Fibroblast of lung (primary cell): ENCODE measurements at regions not wholly inside any gene's neighbourhood (a gene's known extent, or its start where the extent isn't known, plus 50 kb on each side); places are given as distances from the start of the nearest gene placed in this dataset.

ENCODE experiments used
- DNase-seq, 2 donors: peaks; one replicate each; pipeline versions ENCODE4 v3.0.0 to v3.0.0-alpha.2; 2010; ENCODE audit warnings: low read depth in 2 of 2
- H2AFZ ChIP-seq: 2 replicates; pipeline ENCODE4 v1.5.1; 2012; ENCODE audit warnings: low read length, control low read depth, inconsistent platforms
- H3K27ac ChIP-seq: 2 replicates; pipeline ENCODE4 v1.5.1; 2011; ENCODE audit warnings: low read length, control low read depth; ENCODE audit not compliant: insufficient read depth
- H3K27me3 ChIP-seq: 2 replicates; pipeline ENCODE4 v1.5.1; 2011; ENCODE audit warnings: mild to moderate bottlenecking, low read length; ENCODE audit not compliant: control insufficient read depth, insufficient read depth
- H3K36me3 ChIP-seq: 2 replicates; pipeline ENCODE4 v1.5.1; 2011; ENCODE audit warnings: low read length; ENCODE audit not compliant: control insufficient read depth, insufficient read depth
- H3K4me1 ChIP-seq: 2 replicates; pipeline ENCODE4 v1.5.1; 2011; ENCODE audit warnings: low read length; ENCODE audit not compliant: control insufficient read depth, insufficient read depth; ENCODE audit errors: extremely low read depth
- H3K4me2 ChIP-seq: 2 replicates; pipeline ENCODE4 v1.5.1; 2011; ENCODE audit warnings: low read length, control low read depth; ENCODE audit not compliant: insufficient read depth; ENCODE audit errors: extremely low read depth
- H3K4me3 ChIP-seq, 4 experiments: fragments of 200-600 bp in 1 of 4; sonication (generic) in 1 of 4; replicated peaks in 1 of 4; 2 replicates each; pipeline ENCODE4 v1.5.1; 2011 to 2016; ENCODE audit warnings: low read length in 4 of 4, low read depth in 3 of 4, mild to moderate bottlenecking in 3 of 4, control low read depth in 2 of 4, inconsistent platforms in 1 of 4, mixed read lengths in 1 of 4; ENCODE audit not compliant: insufficient read depth in 1 of 4; ENCODE audit errors: control extremely low read depth in 1 of 4
- H3K79me2 ChIP-seq: 2 replicates; pipeline ENCODE4 v1.5.1; 2012; ENCODE audit warnings: mild to moderate bottlenecking, low read length, inconsistent platforms; ENCODE audit not compliant: control insufficient read depth, insufficient read depth
- H3K9ac ChIP-seq: 2 replicates; pipeline ENCODE4 v1.5.1; 2011; ENCODE audit warnings: mild to moderate bottlenecking, low read length, control low read depth; ENCODE audit not compliant: insufficient read depth
- H3K9me3 ChIP-seq: 2 replicates; pipeline ENCODE4 v1.5.1; 2012; ENCODE audit warnings: low read depth, low read length; ENCODE audit not compliant: control insufficient read depth, insufficient read depth
- H4K20me1 ChIP-seq: 2 replicates; pipeline ENCODE4 v1.5.1; 2011; ENCODE audit warnings: low read length; ENCODE audit not compliant: control insufficient read depth, insufficient read depth; ENCODE audit errors: extremely low read depth
- EZH2 ChIP-seq: IDR thresholded peaks from 2 replicates; pipeline ENCODE4 v1.5.1; 2012; ENCODE audit warnings: low read length, control low read depth, mild to moderate bottlenecking; ENCODE audit errors: missing control alignments
- TF ChIP-seq, protein P1 (sequence below), 2 donors: IDR thresholded peaks in 1 of 2; conservative IDR thresholded peaks in 1 of 2; 1 replicate in 1 of 2; 2 replicates in 1 of 2; pipeline ENCODE4 v1.5.1; 2011 to 2012; ENCODE audit warnings: low read length in 2 of 2, control low read depth in 1 of 2, inconsistent platforms in 1 of 2, low read depth in 1 of 2, mild to moderate bottlenecking in 1 of 2

DNA sequence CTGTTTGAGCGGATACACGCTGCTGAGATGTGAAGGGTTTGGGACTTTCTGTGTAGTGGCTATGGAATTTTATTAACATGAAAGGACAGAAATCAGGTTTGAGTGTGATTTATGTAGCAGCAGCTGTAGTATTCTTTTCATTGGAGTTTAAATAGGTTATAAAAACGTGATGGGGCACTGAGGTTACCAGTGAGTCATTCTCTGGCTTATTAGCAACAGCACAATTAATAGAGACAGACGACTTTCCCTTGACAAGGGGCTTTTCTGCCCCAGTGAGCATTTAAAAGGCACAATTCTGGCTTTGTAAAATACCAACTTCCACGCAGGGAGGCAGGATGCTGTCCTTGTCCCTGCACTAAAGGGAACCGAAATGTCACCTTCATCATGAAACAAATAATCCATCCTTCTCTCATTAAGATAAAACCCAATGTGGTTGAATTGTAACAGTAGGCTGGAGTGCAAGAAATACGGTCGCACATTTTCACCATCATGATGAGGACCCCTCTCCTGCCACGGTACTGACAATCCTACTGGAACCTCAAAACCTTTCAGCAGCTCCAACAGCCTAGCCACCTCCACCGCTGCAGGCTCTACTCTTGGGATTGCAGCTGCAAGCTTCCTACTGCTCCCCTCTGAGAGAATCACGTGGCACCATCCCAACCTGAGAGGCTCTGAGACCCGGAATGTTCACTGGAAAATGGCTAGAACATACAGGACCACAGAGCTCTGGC, 293.9 kb downstream of the IRX1 start:
- Histone ChIP-seq H4K20me1 (no peaks in the 10 kb centered on the region), H3K36me3 (no peaks in the 10 kb centered on the region), H3K4me3 (no peak overlapping the region), H3K27ac (no peak overlapping the region), H3K9ac (no peak overlapping the region), H3K4me2 (no peak overlapping the region), H3K9me3 (no peaks in the 10 kb centered on the region), H2AFZ (no peak overlapping the region), H3K27me3 (no peaks in the 10 kb centered on the region), H3K79me2 (no peaks in the 10 kb centered on the region), H3K4me1 (no peaks in the 10 kb centered on the region)
- DNase-seq, result no peak
- TF ChIP-seq, protein P1, sequence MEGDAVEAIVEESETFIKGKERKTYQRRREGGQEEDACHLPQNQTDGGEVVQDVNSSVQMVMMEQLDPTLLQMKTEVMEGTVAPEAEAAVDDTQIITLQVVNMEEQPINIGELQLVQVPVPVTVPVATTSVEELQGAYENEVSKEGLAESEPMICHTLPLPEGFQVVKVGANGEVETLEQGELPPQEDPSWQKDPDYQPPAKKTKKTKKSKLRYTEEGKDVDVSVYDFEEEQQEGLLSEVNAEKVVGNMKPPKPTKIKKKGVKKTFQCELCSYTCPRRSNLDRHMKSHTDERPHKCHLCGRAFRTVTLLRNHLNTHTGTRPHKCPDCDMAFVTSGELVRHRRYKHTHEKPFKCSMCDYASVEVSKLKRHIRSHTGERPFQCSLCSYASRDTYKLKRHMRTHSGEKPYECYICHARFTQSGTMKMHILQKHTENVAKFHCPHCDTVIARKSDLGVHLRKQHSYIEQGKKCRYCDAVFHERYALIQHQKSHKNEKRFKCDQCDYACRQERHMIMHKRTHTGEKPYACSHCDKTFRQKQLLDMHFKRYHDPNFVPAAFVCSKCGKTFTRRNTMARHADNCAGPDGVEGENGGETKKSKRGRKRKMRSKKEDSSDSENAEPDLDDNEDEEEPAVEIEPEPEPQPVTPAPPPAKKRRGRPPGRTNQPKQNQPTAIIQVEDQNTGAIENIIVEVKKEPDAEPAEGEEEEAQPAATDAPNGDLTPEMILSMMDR (conservative IDR thresholded peaks at IDR 0.05 in 1 of 2, IDR thresholded peaks at IDR 0.05 in 1 of 2; ENCODE audit: low read depth in 1 of 2, low read length in 2 of 2), result no peak
- no peak for TF ChIP-seq EZH2

DNA sequence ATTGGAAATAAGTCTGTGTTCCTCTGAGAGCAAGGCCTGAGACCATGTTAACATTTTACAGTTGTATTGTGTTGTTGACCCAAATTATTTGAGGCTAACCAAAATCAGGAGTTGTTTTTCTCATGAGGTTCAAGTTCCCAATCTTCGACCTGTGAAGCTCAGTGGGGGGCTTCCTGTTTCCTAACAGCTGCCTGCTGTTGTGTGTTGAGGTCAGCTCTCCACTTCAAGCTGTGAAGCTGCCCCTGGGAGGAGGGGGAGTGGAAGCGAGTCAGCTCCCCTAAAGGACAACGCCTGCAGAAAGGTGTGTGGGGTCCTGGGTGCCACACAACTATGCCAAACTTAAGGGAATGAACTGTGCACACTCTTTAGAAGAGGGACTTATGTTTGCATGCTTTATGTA, 295.5 kb downstream of the IRX1 start:
- no peak overlapping the region for H3K4me3 ChIP-seq
- DNase-seq, result no peak
- TF ChIP-seq EZH2, result no peak
- TF ChIP-seq, protein P1 (conservative IDR thresholded peaks at IDR 0.05 in 1 of 2, IDR thresholded peaks at IDR 0.05 in 1 of 2; ENCODE audit: low read depth in 1 of 2, low read length in 2 of 2), result no peak
- H3K4me1 ChIP-seq, result no peaks in the 10 kb centered on the region
- H2AFZ ChIP-seq, result no peak overlapping the region
- H3K9ac ChIP-seq, result no peak overlapping the region
- no peaks in the 10 kb centered on the region for H3K79me2 ChIP-seq
- H3K4me2 ChIP-seq, result no peak overlapping the region
- no peaks in the 10 kb centered on the region for H3K36me3 ChIP-seq
- H3K27me3 ChIP-seq, result no peaks in the 10 kb centered on the region
- H3K9me3 ChIP-seq, result no peaks in the 10 kb centered on the region
- H3K27ac ChIP-seq, result no peak overlapping the region
- no peaks in the 10 kb centered on the region for H4K20me1 ChIP-seq

DNA sequence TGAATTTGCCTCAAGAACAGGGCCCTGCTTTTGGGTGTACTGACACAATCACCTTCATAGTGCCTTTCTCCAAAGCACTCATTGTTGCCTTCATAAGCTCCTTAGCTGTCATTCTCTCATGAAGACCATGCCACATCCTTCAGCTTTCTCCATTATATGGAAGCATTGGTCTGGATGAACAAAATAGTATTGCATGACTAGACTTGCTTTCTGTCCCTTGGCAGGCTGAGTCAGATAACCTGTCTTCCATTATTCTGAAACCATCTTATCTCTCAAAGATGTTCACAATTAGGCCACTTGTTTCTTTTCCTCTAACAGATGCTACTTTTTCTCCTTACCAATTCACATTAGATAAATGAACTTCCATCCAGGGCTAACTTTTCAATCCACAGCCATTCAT, 297.9 kb downstream of the IRX1 start:
- Histone ChIP-seq H3K9me3 (no peaks in the 10 kb centered on the region), H3K36me3 (no peaks in the 10 kb centered on the region), H3K27ac (no peak overlapping the region), H3K9ac (no peak overlapping the region), H3K27me3 (no peaks in the 10 kb centered on the region), H3K4me3 (no peak overlapping the region), H3K79me2 (no peaks in the 10 kb centered on the region), H3K4me1 (no peaks in the 10 kb centered on the region), H2AFZ (no peak overlapping the region), H4K20me1 (no peaks in the 10 kb centered on the region), H3K4me2 (no peak overlapping the region)
- TF ChIP-seq, protein P1 (conservative IDR thresholded peaks at IDR 0.05 in 1 of 2, IDR thresholded peaks at IDR 0.05 in 1 of 2; ENCODE audit: low read depth in 1 of 2, low read length in 2 of 2), result no peak
- no peak for TF ChIP-seq EZH2
- no peak for DNase-seq
